ENCODE measurements at regions not wholly inside any gene's neighbourhood (a gene's known extent, or its start where the extent isn't known, plus 50 kb on each side); places are given as distances from the start of the nearest gene placed in this dataset.

DNA sequence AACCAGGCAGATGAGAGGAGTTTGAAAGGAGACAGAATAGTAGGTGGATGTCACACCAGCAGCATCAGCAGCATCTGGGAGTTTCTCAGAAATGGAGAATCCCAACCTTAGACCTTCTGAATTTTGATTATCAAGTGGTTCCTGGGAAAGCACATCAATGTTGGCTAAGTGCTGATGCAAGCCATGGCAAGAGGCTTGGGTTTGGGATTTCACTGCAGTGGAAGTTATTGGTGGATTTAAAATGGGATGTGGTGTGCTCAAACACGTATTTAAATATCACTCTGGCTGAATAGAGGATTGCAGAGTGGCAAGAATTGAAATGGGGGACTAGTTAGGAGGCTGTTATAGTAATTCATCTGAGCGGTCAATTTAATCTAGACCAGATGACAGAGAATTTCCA, 387.8 kb upstream of the WWC1 start:
- H3K9me3 ChIP-seq (ENCODE audit: control insufficient read depth, low read length) = no peaks in the 10 kb centered on the region
- 93 to 96% methylated on average over 2 of the region's 2 CpGs for WGBS, 2 experiments
- H3K27ac ChIP-seq (ENCODE audit: insufficient read depth, low read depth, low read length, poor library complexity, severe bottlenecking) = no peak overlapping the region
- no peaks in the 10 kb centered on the region for H3K27me3 ChIP-seq (ENCODE audit: control insufficient read depth, insufficient read depth, low read length, poor library complexity, severe bottlenecking)
- H3K4me1 ChIP-seq (ENCODE audit: control insufficient read depth, insufficient read depth, low read length) = peaks cover 7% of the 10 kb centered on the region
- no peak overlapping the region for H3K4me3 ChIP-seq (ENCODE audit: insufficient read depth, low read depth, low read length)
- H3K36me3 ChIP-seq (ENCODE audit: control insufficient read depth, insufficient read depth, low read length) = no peaks in the 10 kb centered on the region

DNA sequence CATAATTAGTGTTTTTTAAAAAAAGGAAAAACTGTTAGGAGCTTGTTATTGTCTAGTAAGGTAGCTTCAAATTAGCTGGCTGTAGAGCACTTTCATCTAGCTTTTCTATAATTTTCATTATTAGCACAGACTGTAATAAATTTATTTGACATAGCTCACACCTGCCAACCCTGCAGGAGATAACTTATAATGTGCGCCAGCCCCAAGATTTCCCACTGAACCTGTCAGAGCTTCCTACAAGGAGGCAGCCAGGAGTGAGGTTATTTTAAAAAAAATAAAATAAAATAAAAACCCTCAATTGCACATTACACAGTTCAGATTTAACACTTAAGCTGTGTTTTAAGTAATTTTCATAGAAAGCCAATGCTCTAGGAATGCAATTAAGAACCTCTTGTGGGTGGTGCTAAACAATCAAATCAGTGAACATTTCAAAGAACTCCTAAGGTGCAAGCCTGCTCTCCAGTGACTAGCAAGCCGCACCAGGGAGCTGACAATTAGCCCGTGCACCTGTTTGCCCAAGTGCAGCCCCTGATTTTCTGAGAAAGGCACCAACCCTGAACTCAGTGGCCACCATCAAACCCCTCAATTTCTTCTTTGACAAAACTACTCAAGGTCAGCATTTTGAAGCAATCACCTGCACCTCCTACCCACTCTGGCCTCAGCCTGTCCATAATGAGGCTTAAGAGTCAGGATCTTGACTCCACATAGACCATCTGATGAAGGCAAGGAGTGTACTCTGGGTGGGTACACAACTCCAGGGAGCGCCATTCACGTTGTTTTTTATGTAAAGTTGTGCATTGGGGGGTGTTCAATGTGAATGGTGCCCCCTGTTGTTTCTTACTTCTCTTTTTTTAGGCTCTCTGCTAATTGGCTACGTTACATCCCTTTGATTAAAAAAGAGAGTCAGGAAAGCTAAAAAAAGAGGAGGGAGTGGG, 385.3 kb upstream of the WWC1 start:
- Histone ChIP-seq H3K27ac (ENCODE audit: insufficient read depth, low read depth, low read length, poor library complexity, severe bottlenecking) (no peak overlapping the region), H3K9me3 (ENCODE audit: control insufficient read depth, low read length) (no peaks in the 10 kb centered on the region), H3K27me3 (ENCODE audit: control insufficient read depth, insufficient read depth, low read length, poor library complexity, severe bottlenecking) (no peaks in the 10 kb centered on the region), H3K4me1 (ENCODE audit: control insufficient read depth, insufficient read depth, low read length) (no peaks in the 10 kb centered on the region), H3K36me3 (ENCODE audit: control insufficient read depth, insufficient read depth, low read length) (no peaks in the 10 kb centered on the region), H3K4me3 (ENCODE audit: insufficient read depth, low read depth, low read length) (no peak overlapping the region)
- WGBS, 2 experiments = 25 to 31% methylated on average over 6 of the region's 6 CpGs

DNA sequence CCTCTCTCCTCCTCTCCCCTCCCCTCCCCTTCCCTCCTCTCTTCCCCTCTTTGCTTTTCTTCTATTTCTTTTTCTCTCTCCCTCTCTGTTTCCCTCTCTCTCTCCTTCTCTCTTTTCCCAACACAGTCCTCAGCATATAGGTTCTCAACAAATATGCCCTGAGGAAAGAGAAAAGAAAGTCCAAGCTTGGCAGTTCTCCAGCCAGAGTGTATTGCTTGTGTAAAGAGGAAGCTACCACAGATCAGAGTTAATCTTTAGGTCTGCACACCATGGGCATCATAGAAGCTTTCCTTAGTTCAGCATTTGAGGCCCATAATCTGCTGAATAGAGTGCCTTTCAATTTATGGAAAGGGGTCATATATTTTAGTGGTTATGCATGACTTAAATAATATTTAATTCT, 382.8 kb upstream of the WWC1 start:
- H3K36me3 ChIP-seq (ENCODE audit: control insufficient read depth, insufficient read depth, low read length) = no peaks in the 10 kb centered on the region
- no peak overlapping the region for H3K27ac ChIP-seq (ENCODE audit: insufficient read depth, low read depth, low read length, poor library complexity, severe bottlenecking)
- no peak overlapping the region for H3K4me3 ChIP-seq (ENCODE audit: insufficient read depth, low read depth, low read length)
- no peaks in the 10 kb centered on the region for H3K4me1 ChIP-seq (ENCODE audit: control insufficient read depth, insufficient read depth, low read length)
- H3K9me3 ChIP-seq (ENCODE audit: control insufficient read depth, low read length) = no peaks in the 10 kb centered on the region
- H3K27me3 ChIP-seq (ENCODE audit: control insufficient read depth, insufficient read depth, low read length, poor library complexity, severe bottlenecking) = no peaks in the 10 kb centered on the region

DNA sequence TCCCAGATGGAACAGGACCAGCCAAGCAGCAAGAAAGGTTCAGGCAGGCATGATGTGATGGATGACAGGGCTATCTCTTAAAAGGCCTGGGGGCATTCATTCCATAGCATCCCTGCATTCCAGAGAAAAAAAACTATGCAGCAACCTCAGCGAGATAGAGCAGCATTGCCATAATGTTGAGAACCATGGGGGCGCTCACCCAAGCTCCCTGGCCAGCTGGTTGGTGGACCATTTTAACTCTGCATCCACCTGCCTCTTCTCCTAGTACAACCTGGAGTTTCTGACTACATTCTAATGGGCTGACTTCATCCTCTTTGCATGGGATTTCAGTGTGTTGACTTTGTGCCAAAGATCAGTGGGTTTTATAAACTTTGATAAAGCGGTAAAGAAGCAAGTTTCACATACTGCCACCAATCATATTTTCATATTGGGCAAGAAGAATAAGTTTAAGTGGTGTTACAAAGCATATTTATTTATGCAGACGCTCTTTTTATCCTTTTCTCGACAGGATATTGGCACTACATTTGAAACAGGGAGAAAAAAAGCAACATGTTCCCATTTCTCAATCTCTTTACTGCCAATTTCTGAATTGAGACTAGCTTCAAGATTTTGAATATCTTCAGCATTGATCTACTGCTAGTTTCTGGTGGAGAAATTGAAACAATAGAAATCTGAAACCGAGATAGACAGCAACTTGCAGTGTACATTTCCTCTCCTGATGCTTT, 378.3 kb upstream of the WWC1 start:
- Histone ChIP-seq H3K27me3 (ENCODE audit: control insufficient read depth, insufficient read depth, low read length, poor library complexity, severe bottlenecking) (no peaks in the 10 kb centered on the region), H3K4me3 (ENCODE audit: insufficient read depth, low read depth, low read length) (no peak overlapping the region), H3K4me1 (ENCODE audit: control insufficient read depth, insufficient read depth, low read length) (peaks cover 12% of the 10 kb centered on the region), H3K36me3 (ENCODE audit: control insufficient read depth, insufficient read depth, low read length) (no peaks in the 10 kb centered on the region), H3K9me3 (ENCODE audit: control insufficient read depth, low read length) (no peaks in the 10 kb centered on the region), H3K27ac (ENCODE audit: insufficient read depth, low read depth, low read length, poor library complexity, severe bottlenecking) (no peak overlapping the region)
- 80 to 90% methylated on average over 5 to 6 of the region's 6 CpGs for WGBS, 2 experiments

DNA sequence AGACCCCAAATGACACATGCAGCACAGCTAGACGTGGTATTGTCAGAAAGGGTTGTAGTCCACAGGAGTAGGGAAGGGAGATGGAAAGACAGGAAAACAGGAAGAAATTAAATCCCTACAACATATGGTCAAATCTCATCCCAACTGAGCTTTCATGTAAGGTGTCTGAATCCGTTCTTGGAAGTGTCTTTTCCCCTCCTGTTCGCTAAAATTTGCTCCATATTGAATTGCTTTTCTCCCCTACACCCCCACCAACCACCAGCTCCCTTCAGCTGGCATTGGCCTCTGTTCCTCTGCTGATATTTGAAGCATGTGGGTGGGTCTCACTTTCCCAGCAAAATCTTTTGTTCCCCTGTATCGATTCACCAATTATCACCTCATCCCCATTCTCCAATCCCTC, 376.2 kb upstream of the WWC1 start:
- Histone ChIP-seq H3K27ac (ENCODE audit: insufficient read depth, low read depth, low read length, poor library complexity, severe bottlenecking) (no peak overlapping the region), H3K4me1 (ENCODE audit: control insufficient read depth, insufficient read depth, low read length) (peaks cover 14% of the 10 kb centered on the region), H3K27me3 (ENCODE audit: control insufficient read depth, insufficient read depth, low read length, poor library complexity, severe bottlenecking) (no peaks in the 10 kb centered on the region), H3K4me3 (ENCODE audit: insufficient read depth, low read depth, low read length) (no peak overlapping the region), H3K36me3 (ENCODE audit: control insufficient read depth, insufficient read depth, low read length) (no peaks in the 10 kb centered on the region), H3K9me3 (ENCODE audit: control insufficient read depth, low read length) (no peaks in the 10 kb centered on the region)
- 90 to 95% methylated on average over 3 to 4 of the region's 4 CpGs for WGBS, 2 experiments

DNA sequence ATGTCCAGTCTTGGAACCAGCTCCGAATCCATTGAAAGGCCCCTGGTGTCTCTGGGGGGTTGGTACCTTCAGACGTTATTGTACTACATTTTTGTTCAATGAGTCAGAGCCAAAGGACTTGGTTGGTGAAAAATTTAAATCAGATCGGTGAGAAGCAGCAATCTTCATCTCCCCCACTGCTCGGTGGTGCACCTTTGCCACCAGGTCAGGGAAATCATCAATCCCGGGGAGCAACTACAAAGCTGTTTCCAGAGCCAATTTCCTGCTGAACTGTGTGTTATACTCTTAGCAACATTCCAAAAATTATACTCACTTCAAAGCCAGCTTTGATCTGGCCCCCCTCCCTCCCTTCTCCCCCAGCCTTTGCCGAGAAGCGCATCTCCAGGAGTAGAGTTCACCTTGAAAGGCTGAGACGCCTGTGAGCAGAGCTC, 375.2 kb upstream of the WWC1 start:
- Histone ChIP-seq H3K27ac (ENCODE audit: insufficient read depth, low read depth, low read length, poor library complexity, severe bottlenecking) (no peak overlapping the region), H3K27me3 (ENCODE audit: control insufficient read depth, insufficient read depth, low read length, poor library complexity, severe bottlenecking) (no peaks in the 10 kb centered on the region), H3K9me3 (ENCODE audit: control insufficient read depth, low read length) (no peaks in the 10 kb centered on the region), H3K4me3 (ENCODE audit: insufficient read depth, low read depth, low read length) (no peak overlapping the region), H3K36me3 (ENCODE audit: control insufficient read depth, insufficient read depth, low read length) (no peaks in the 10 kb centered on the region), H3K4me1 (ENCODE audit: control insufficient read depth, insufficient read depth, low read length) (peaks cover 14% of the 10 kb centered on the region)
- WGBS, 2 experiments = 68 to 82% methylated on average over 8 of the region's 8 CpGs

DNA sequence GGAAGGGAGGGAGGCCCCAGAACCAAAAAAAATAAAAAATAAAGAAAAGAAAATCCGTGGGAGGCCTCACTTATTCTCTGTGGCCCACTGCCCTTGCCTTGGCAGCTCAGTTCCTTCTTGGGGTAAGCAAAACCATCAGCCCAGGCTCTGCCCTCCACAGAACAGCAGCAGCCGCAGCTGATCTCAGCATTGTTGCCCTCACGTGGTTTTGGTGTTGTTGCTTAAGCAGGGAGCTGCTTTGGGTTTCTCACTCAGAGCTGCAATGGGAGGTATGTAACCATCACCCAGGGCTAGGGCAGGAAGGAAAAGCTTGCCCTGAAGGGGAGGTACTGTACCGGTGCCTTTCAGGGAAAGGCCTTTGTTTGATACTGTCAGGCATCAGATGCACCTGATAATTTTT, 374.7 kb upstream of the WWC1 start:
- H3K27me3 ChIP-seq (ENCODE audit: control insufficient read depth, insufficient read depth, low read length, poor library complexity, severe bottlenecking) = no peaks in the 10 kb centered on the region
- no peaks in the 10 kb centered on the region for H3K36me3 ChIP-seq (ENCODE audit: control insufficient read depth, insufficient read depth, low read length)
- 32 to 41% methylated on average over 4 of the region's 4 CpGs for WGBS, 2 experiments
- no peaks in the 10 kb centered on the region for H3K9me3 ChIP-seq (ENCODE audit: control insufficient read depth, low read length)
- H3K4me1 ChIP-seq (ENCODE audit: control insufficient read depth, insufficient read depth, low read length) = peaks cover 14% of the 10 kb centered on the region
- no peak overlapping the region for H3K27ac ChIP-seq (ENCODE audit: insufficient read depth, low read depth, low read length, poor library complexity, severe bottlenecking)
- H3K4me3 ChIP-seq (ENCODE audit: insufficient read depth, low read depth, low read length) = no peak overlapping the region

DNA sequence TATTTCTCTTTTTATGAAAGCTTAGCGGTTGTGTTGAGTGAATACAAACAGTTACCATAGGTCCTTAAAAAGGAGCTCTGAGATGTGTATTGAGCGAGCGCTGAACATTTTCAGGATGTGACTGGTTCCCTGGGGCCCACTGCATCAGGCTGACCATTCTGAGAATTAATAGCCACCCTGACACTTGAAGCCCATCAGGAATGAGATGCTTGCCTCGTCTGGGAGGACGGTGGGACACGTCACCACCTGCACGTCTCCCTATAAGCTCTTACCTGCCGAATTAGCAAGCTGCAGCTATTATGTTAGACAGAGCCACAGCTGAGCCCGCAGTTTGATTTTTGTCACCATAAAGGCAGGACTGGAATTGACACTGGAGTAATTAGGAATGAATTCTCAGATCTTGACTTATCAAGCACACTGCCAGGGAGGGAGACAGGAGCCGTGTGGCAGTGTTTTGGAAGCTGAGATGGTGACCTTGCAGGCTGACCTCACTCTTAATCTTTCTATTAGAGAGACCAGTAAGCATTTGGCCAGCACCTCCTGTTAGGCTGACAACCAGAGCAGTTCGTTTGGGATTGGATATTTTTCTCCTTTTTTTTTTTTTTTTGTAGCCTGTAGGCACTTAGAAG, 373.1 kb upstream of the WWC1 start:
- no peaks in the 10 kb centered on the region for H3K36me3 ChIP-seq (ENCODE audit: control insufficient read depth, insufficient read depth, low read length)
- H3K27ac ChIP-seq (ENCODE audit: insufficient read depth, low read depth, low read length, poor library complexity, severe bottlenecking) = no peak overlapping the region
- no peaks in the 10 kb centered on the region for H3K9me3 ChIP-seq (ENCODE audit: control insufficient read depth, low read length)
- 84 to 88% methylated on average over 11 of the region's 11 CpGs for WGBS, 2 experiments
- H3K4me3 ChIP-seq (ENCODE audit: insufficient read depth, low read depth, low read length) = no peak overlapping the region
- H3K4me1 ChIP-seq (ENCODE audit: control insufficient read depth, insufficient read depth, low read length) = peaks cover 14% of the 10 kb centered on the region
- no peaks in the 10 kb centered on the region for H3K27me3 ChIP-seq (ENCODE audit: control insufficient read depth, insufficient read depth, low read length, poor library complexity, severe bottlenecking)

DNA sequence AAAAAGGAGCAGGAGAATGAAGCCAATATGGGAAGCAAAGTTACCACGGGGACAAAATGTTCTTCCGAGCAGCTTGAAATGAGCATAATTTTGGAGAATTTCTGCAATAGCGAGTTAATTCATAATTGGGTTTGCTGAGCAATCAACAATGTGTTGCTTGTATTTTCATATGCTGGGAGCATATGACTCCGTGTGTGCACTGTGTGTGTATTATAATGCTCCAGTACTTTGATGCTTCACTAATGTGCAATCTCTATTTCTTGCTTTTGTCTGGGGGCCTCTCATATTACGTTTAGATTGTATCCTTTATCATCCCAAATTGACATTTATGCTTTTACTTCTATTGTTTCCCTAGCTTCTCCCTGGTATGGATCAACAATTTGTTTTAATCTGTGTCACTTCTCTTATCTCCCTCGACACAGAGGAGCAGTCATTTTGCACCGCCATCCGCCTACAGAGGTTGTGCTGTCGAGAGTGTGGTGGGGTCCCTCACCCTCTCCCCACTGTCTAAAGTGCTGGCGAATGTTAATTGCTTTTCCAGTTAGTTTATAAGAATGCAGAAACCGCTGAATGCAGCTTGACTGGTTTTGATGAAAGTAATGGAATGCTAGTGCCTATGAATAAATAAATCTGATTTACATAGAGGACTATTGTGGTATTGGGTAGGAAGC, 372.5 kb upstream of the WWC1 start:
- no peak overlapping the region for H3K27ac ChIP-seq (ENCODE audit: insufficient read depth, low read depth, low read length, poor library complexity, severe bottlenecking)
- WGBS, 2 experiments = 91 to 92% methylated on average over 11 of the region's 11 CpGs

DNA sequence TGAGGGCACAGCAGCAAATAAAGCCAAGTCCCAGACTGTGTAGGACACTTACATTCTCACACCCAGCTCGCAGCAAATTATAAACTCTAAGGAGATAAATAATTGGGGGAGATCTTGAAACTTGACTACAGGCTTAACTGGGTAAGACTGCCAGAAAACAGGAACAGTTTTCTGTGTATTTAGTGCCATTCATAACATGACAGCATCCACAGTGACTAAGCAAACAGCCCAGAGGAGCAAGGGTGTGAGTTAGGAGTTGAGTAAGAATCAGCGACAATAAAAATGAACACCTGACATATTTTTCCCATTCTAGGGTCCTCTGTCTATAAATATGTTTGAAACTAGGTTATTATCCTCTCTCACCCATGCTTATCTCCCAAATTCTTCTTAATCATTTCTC, 370.9 kb upstream of the WWC1 start:
- H3K4me1 ChIP-seq (ENCODE audit: control insufficient read depth, insufficient read depth, low read length) = peaks cover 14% of the 10 kb centered on the region
- 83 to 100% methylated on average over 1 to 2 of the region's 2 CpGs for WGBS, 2 experiments

More for the DNA sequence above, 372.5 kb upstream of the WWC1 start:
- Histone ChIP-seq H3K27me3 (ENCODE audit: control insufficient read depth, insufficient read depth, low read length, poor library complexity, severe bottlenecking) (no peaks in the 10 kb centered on the region), H3K36me3 (ENCODE audit: control insufficient read depth, insufficient read depth, low read length) (no peaks in the 10 kb centered on the region), H3K4me3 (ENCODE audit: insufficient read depth, low read depth, low read length) (no peak overlapping the region), H3K9me3 (ENCODE audit: control insufficient read depth, low read length) (no peaks in the 10 kb centered on the region), H3K4me1 (ENCODE audit: control insufficient read depth, insufficient read depth, low read length) (peaks cover 14% of the 10 kb centered on the region)

More for the DNA sequence above, 370.9 kb upstream of the WWC1 start:
- no peaks in the 10 kb centered on the region for H3K36me3 ChIP-seq (ENCODE audit: control insufficient read depth, insufficient read depth, low read length)
- H3K27ac ChIP-seq (ENCODE audit: insufficient read depth, low read depth, low read length, poor library complexity, severe bottlenecking) = no peak overlapping the region
- no peak overlapping the region for H3K4me3 ChIP-seq (ENCODE audit: insufficient read depth, low read depth, low read length)
- no peaks in the 10 kb centered on the region for H3K9me3 ChIP-seq (ENCODE audit: control insufficient read depth, low read length)
- H3K27me3 ChIP-seq (ENCODE audit: control insufficient read depth, insufficient read depth, low read length, poor library complexity, severe bottlenecking) = no peaks in the 10 kb centered on the region

Measured in ectodermal cell (in vitro differentiated cells).